D721Med (cell line): ENCODE measurements at regions not wholly inside any gene's neighbourhood (a gene's known extent, or its start where the extent isn't known, plus 50 kb on each side); places are given as distances from the start of the nearest gene placed in this dataset.
"Not testable (repeated sequence)": the region's sequence is repeated elsewhere in the genome, so short reads cannot be mapped to it uniquely, and the experiment has no call there.

Source experiments
- DNase-seq: peaks from one replicate; pipeline ENCODE4 v3.0.0; 2011; ENCODE audit warnings: low spot score; ENCODE audit not compliant: insufficient read length
- FAIRE-seq: peaks from 2 replicates; lab custom pipeline; 2011; peaks lifted over from hg19 to GRCh38; lab: Jason Lieb, UNC
- CTCF ChIP-seq: IDR thresholded peaks from 2 replicates; pipeline ENCODE4 v1.5.1; 2012; ENCODE audit warnings: mild to moderate bottlenecking, control low read depth; ENCODE audit not compliant: insufficient read depth; ENCODE audit errors: missing control alignments

GRCh38 chr1:19554090-19554489 lies 68.8 kb upstream of the CAPZB start:
- DNase-seq (no peak), FAIRE-seq (no peak)
- TF ChIP-seq CTCF = no peak

GRCh38 chr1:19552291-19553010 lies 67.1 kb upstream of the CAPZB start:
- DNase-seq (no peak), FAIRE-seq (no peak)
- TF ChIP-seq CTCF = no peak

GRCh38 chr1:19551837-19552236 lies 66.5 kb upstream of the CAPZB start:
- FAIRE-seq, DNase-seq: not testable (repeated sequence)

- not testable (repeated sequence) for DNase-seq, FAIRE-seq
Observed at GRCh38 chr1:19550437-19550836, 65.1 kb upstream of the CAPZB start.

- no peak for DNase-seq
- FAIRE-seq = no peak
- TF ChIP-seq CTCF = no peak
Observed at GRCh38 chr1:19547814-19548213, 62.5 kb upstream of the CAPZB start.

- DNase-seq (no peak), FAIRE-seq (no peak)
- TF ChIP-seq CTCF = no peak
Observed at GRCh38 chr1:19536519-19536918, 51.2 kb upstream of the CAPZB start.

GRCh38 chr1:19535214-19535613 lies 49.9 kb upstream of the CAPZB start:
- FAIRE-seq = no peak
- DNase-seq = no peak
- no peak for TF ChIP-seq CTCF
